Mesenchymal stem cell (in vitro differentiated cells and primary cell): ENCODE measurements at regions not wholly inside any gene's neighbourhood (a gene's known extent, or its start where the extent isn't known, plus 50 kb on each side); places are given as distances from the start of the nearest gene placed in this dataset.
A peak's percentile ranks its signal among the peaks of the same experiment; 100 is the strongest.

ENCODE experiments used
- DNase-seq: peaks from one replicate; pipeline ENCODE4 v3.0.0-alpha.2; 2013
- H2AFZ ChIP-seq: one replicate; pipeline ENCODE4 v1.6.1; 2013; ENCODE audit warnings: low read depth, mild to moderate bottlenecking, control low read depth, inconsistent platforms, low read length, moderate library complexity
- H2AK5ac ChIP-seq: 2 replicates; pipeline ENCODE4 v1.6.1; 2013; ENCODE audit warnings: low read length, moderate library complexity, mild to moderate bottlenecking, inconsistent platforms; ENCODE audit not compliant: severe bottlenecking
- H2BK120ac ChIP-seq: one replicate; pipeline ENCODE4 v1.6.1; 2013; ENCODE audit warnings: low read depth, mild to moderate bottlenecking, inconsistent platforms, low read length, moderate library complexity
- H2BK12ac ChIP-seq, 2 experiments: one replicate each; pipeline ENCODE4 v1.6.1; 2013; ENCODE audit warnings: inconsistent platforms in 2 of 2, low read length in 2 of 2, mild to moderate bottlenecking in 2 of 2, moderate library complexity in 2 of 2, control low read depth in 1 of 2
- H2BK15ac ChIP-seq: one replicate; pipeline ENCODE4 v1.6.1; 2013; ENCODE audit warnings: mild to moderate bottlenecking, low read depth, inconsistent platforms; ENCODE audit not compliant: poor library complexity, severe bottlenecking
- H2BK5ac ChIP-seq: 2 replicates; pipeline ENCODE4 v1.6.1; 2013; ENCODE audit warnings: low read depth, mild to moderate bottlenecking, low read length, control low read depth, inconsistent platforms; ENCODE audit not compliant: poor library complexity, severe bottlenecking
- H3K14ac ChIP-seq, 2 experiments: one replicate each; pipeline ENCODE4 v1.6.1; 2013; ENCODE audit warnings: inconsistent platforms in 2 of 2, low read length in 2 of 2, control low read depth in 1 of 2, mild to moderate bottlenecking in 1 of 2, moderate library complexity in 1 of 2
- H3K18ac ChIP-seq, 2 experiments: one replicate each; pipeline ENCODE4 v1.6.1; 2013; ENCODE audit warnings: inconsistent platforms in 2 of 2, low read length in 2 of 2, control low read depth in 1 of 2, low read depth in 1 of 2, mild to moderate bottlenecking in 1 of 2
- H3K23ac ChIP-seq, 2 experiments: one replicate each; pipeline ENCODE4 v1.6.1; 2013; ENCODE audit warnings: inconsistent platforms in 2 of 2, low read length in 2 of 2, mild to moderate bottlenecking in 2 of 2, moderate library complexity in 2 of 2, control low read depth in 1 of 2
- H3K27ac ChIP-seq: 2 replicates; pipeline ENCODE4 v1.5.1; 2013; ENCODE audit warnings: mild to moderate bottlenecking, moderate library complexity, low read length, control low read depth, inconsistent platforms; ENCODE audit not compliant: poor library complexity, severe bottlenecking
- H3K27me3 ChIP-seq, 2 experiments: 2 replicates each; pipeline versions ENCODE4 v1.6.1 to v1.7.0; 2013; ENCODE audit warnings: low read length in 2 of 2, mild to moderate bottlenecking in 2 of 2, moderate library complexity in 2 of 2, control low read depth in 1 of 2, inconsistent platforms in 1 of 2; ENCODE audit not compliant: control insufficient read depth in 1 of 2, insufficient read depth in 1 of 2
- H3K36me3 ChIP-seq, 2 experiments: 2 replicates each; pipeline versions ENCODE4 v1.6.1 to v1.7.0; 2013; ENCODE audit warnings: low read length in 2 of 2, control low read depth in 1 of 2, inconsistent platforms in 1 of 2, low read depth in 1 of 2, mild to moderate bottlenecking in 1 of 2; ENCODE audit not compliant: insufficient read depth in 2 of 2, control insufficient read depth in 1 of 2
- H3K4ac ChIP-seq, 2 experiments: one replicate each; pipeline ENCODE4 v1.6.1; 2013; ENCODE audit warnings: inconsistent platforms in 2 of 2, low read length in 2 of 2, mild to moderate bottlenecking in 2 of 2, moderate library complexity in 2 of 2, control low read depth in 1 of 2, low read depth in 1 of 2
- H3K4me1 ChIP-seq: 2 replicates; pipeline ENCODE4 v1.6.1; 2013; ENCODE audit warnings: low read depth, low read length, control low read depth; ENCODE audit not compliant: control insufficient read depth, insufficient read depth
- H3K4me2 ChIP-seq: 2 replicates; pipeline ENCODE4 v1.6.1; 2013; ENCODE audit warnings: low read length, mild to moderate bottlenecking, inconsistent platforms; ENCODE audit not compliant: poor library complexity, severe bottlenecking
- H3K4me3 ChIP-seq, 2 experiments: 2 replicates each; pipeline versions ENCODE4 v1.5.1 to v1.7.0; 2013; ENCODE audit warnings: low read length in 2 of 2, mild to moderate bottlenecking in 2 of 2, control low read depth in 1 of 2, low read depth in 1 of 2; ENCODE audit not compliant: insufficient read depth in 1 of 2
- H3K79me1 ChIP-seq: replicated peaks from 2 replicates; pipeline ENCODE4 v1.6.1; 2013; ENCODE audit warnings: mild to moderate bottlenecking, control low read depth, low read length, inconsistent platforms; ENCODE audit not compliant: poor library complexity, severe bottlenecking
- H3K9ac ChIP-seq: 2 replicates; pipeline ENCODE4 v1.7.0; 2013; ENCODE audit warnings: mild to moderate bottlenecking, low read length, moderate library complexity
- H3K9me3 ChIP-seq: 2 replicates; pipeline ENCODE4 v1.7.0; 2013; ENCODE audit warnings: mild to moderate bottlenecking, low read length; ENCODE audit not compliant: control insufficient read depth
- H4K8ac ChIP-seq: one replicate; pipeline ENCODE4 v1.6.1; 2013; ENCODE audit warnings: inconsistent platforms, mild to moderate bottlenecking, low read length, moderate library complexity
- H4K91ac ChIP-seq: one replicate; pipeline ENCODE4 v1.6.1; 2013; ENCODE audit warnings: mild to moderate bottlenecking, low read length, inconsistent platforms
- WGBS: methylation state at CpG from one replicate; pipeline ENCODE4 v1.1.7; 2013; ENCODE audit warnings: mixed read lengths; 5-methylcytosine and 5-hydroxymethylcytosine counted together

DNA sequence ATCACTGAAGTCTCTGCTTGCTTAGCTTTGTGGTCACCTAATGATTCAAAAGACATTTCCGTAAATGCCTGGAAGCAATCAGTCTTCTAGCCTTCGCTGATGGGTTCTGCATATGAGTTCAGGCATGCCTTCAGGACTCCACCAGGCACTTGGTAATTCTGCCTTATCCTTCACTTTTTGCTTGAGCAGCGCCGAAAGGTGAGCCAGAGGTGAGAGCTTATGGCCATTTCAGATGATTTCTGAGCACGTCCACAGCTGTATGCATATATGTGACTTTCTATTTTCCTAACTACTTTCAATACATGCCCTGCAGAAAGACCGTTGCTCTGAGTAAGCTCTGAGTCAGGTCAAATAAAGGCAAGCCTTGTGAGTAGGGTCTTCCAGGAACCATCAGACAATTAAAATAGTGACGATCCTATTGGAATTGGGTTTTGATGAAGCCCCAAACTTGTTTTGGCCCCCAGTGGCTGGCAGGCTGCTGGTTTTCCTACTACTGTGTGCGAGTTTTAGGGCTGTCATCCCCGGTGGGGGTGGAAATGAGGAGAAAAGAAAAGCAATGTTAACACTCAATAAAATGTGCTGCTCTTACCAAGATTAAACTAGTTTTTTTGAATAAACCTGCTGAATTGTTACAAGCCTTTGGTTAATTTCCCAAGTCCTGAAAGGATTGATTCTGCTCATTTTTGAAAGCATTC is 154.4 kb upstream of the AKR1E2 start:
- DNase-seq, result peak; percentile 72
- peak overlapping the region; percentile 96 for H4K8ac ChIP-seq
- peak overlapping the region; percentile 36 for H2AFZ ChIP-seq
- peak overlapping the region in 1 of 2 experiments; percentile 37 for H2BK12ac ChIP-seq
- H2BK15ac ChIP-seq, result no peak overlapping the region
- peak overlapping the region; percentile 70 for H3K27ac ChIP-seq
- WGBS, result 34% methylated on average over 8 of the region's 9 CpGs
- no peak overlapping the region for H2BK5ac ChIP-seq
- peak overlapping the region; percentile 6 for H4K91ac ChIP-seq
- peak overlapping the region in 1 of 2 experiments; percentile 59 for H3K23ac ChIP-seq
- H3K4ac ChIP-seq, result peak overlapping the region; percentile 16 to 71
- H2AK5ac ChIP-seq, result no peak overlapping the region
- H2BK120ac ChIP-seq, result peak overlapping the region; percentile 77
- peak overlapping the region; percentile 50 to 81 for H3K18ac ChIP-seq
- H3K4me1 ChIP-seq, result peaks cover 2% of the 10 kb centered on the region
- peaks cover 3% of the 10 kb centered on the region for H3K79me1 ChIP-seq
- H3K14ac ChIP-seq, result no peak overlapping the region
- H3K27me3 ChIP-seq, result no peaks in the 10 kb centered on the region
- no peak overlapping the region for H3K4me2 ChIP-seq
- no peak overlapping the region for H3K4me3 ChIP-seq
- no peaks in the 10 kb centered on the region for H3K36me3 ChIP-seq
- peak overlapping the region; percentile 20 for H3K9ac ChIP-seq
- peaks cover 10% of the 10 kb centered on the region for H3K9me3 ChIP-seq

- Histone ChIP-seq H3K23ac (no peak overlapping the region), H4K91ac (no peak overlapping the region), H3K4me1 (peaks cover 2% of the 10 kb centered on the region), H2BK12ac (no peak overlapping the region), H2BK5ac (no peak overlapping the region), H3K4ac (no peak overlapping the region), H3K79me1 (no peaks in the 10 kb centered on the region), H3K18ac (no peak overlapping the region), H3K36me3 (no peaks in the 10 kb centered on the region), H2BK120ac (no peak overlapping the region), H4K8ac (no peak overlapping the region), H3K27me3 (no peaks in the 10 kb centered on the region), H3K9ac (peak overlapping the region; percentile 1), H3K4me3 (no peak overlapping the region), H3K9me3 (peaks cover 10% of the 10 kb centered on the region), H3K4me2 (no peak overlapping the region), H2AFZ (no peak overlapping the region), H2BK15ac (no peak overlapping the region), H2AK5ac (no peak overlapping the region), H3K14ac (no peak overlapping the region), H3K27ac (peak overlapping the region; percentile 70)
- peak; percentile 34 for DNase-seq
Measured at GRCh38 chr10:4670737-4671136, 155.3 kb upstream of the AKR1E2 start.

DNA sequence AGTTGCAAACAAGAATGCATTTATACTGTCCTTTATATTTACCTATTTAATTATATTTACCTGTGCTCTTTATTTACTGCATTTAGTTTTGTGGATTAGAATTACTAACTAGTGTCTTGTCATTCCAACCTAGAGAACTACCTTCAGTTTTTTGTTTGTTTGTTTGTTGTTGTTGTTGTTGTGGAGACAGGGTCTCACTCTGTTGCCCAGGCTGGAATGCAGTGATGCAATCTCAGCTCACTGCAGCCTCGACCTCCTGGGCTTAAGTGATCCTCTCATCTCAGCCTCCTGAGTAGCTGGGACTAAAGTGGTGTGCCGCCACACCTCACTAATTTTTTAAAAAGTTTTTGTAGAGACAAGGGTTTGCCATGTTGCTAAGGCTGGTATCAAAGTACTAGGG is 156.4 kb upstream of the AKR1E2 start:
- no peak overlapping the region for H2AK5ac ChIP-seq
- H2BK120ac ChIP-seq, result no peak overlapping the region
- no peak overlapping the region for H3K4ac ChIP-seq
- peaks cover 3% of the 10 kb centered on the region for H3K4me1 ChIP-seq
- no peak overlapping the region for H3K18ac ChIP-seq
- H3K27ac ChIP-seq, result no peak overlapping the region
- H2BK5ac ChIP-seq, result no peak overlapping the region
- H3K23ac ChIP-seq, result no peak overlapping the region
- H2BK15ac ChIP-seq, result no peak overlapping the region
- H2BK12ac ChIP-seq, result no peak overlapping the region
- H3K79me1 ChIP-seq, result no peaks in the 10 kb centered on the region
- DNase-seq, result no peak
- no peak overlapping the region for H4K91ac ChIP-seq
- H2AFZ ChIP-seq, result no peak overlapping the region
- no peaks in the 10 kb centered on the region for H3K27me3 ChIP-seq
- no peak overlapping the region for H3K14ac ChIP-seq
- H3K4me2 ChIP-seq, result no peak overlapping the region
- no peak overlapping the region for H4K8ac ChIP-seq
- no peaks in the 10 kb centered on the region for H3K36me3 ChIP-seq
- no peak overlapping the region for H3K4me3 ChIP-seq
- no peak overlapping the region for H3K9ac ChIP-seq
- H3K9me3 ChIP-seq, result peaks cover 10% of the 10 kb centered on the region
- 80% methylated on average over 1 of the region's 2 CpGs for WGBS

DNA sequence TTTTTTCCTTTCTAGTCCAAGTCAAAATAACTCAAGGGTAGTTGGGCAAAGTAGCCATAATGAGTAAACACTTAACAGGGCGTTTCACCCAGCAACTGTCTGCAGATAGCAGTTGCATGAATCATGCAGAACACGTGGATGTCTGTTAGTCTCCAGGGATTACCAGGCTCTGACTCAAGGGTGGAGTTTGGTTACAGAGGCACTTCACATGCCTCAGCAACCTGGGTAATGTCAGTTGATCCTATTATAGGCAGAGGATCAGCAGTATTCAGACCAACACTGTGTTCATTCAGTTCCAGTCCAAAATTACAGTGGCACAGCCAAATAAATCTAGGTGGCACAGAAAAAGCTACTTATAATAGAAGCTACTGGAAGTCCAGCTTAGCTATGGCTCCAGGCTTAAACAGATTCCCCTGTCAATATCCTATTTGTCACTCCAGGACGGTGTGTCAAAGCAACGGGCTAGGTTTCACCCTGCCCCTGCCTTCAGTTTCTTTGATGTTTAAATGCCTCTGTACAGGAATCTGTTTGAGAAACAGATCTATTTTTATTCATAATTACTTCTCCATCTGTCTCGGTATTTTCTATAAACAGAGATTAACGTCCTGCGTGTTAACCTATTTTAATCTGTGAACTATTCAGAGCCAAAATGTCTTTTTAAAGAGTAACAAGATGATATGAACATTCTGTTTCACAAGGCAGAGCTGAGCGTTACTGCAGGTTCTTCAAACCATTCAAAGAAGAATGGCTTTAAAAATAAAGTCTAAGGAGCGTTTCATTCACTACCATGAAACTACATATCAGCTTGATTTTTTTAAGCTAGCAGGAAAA is 162.6 kb upstream of the AKR1E2 start:
- Histone ChIP-seq H3K27me3 (no peaks in the 10 kb centered on the region), H3K4me2 (peak overlapping the region; percentile 40), H3K18ac (peak overlapping the region; percentile 82 to 89), H3K27ac (peak overlapping the region; percentile 99), H3K23ac (no peak overlapping the region), H2BK120ac (peak overlapping the region; percentile 84), H3K9me3 (no peaks in the 10 kb centered on the region), H2BK5ac (peak overlapping the region; percentile 79), H4K8ac (no peak overlapping the region), H3K4ac (peak overlapping the region in 1 of 2 experiments; percentile 92), H3K36me3 (no peaks in the 10 kb centered on the region), H2BK12ac (peak overlapping the region; percentile 81 to 90), H3K79me1 (peaks cover 4% of the 10 kb centered on the region), H2BK15ac (no peak overlapping the region), H2AK5ac (peak overlapping the region; percentile 31), H3K4me1 (peaks cover 9% of the 10 kb centered on the region), H4K91ac (no peak overlapping the region), H3K4me3 (no peak overlapping the region), H3K9ac (peak overlapping the region; percentile 86), H3K14ac (no peak overlapping the region), H2AFZ (no peak overlapping the region)
- DNase-seq, result peak; percentile 99
- 0% methylated on average over 3 of the region's 9 CpGs for WGBS
